Ectodermal cell (in vitro differentiated cells): ENCODE measurements at regions not wholly inside any gene's neighbourhood (a gene's known extent, or its start where the extent isn't known, plus 50 kb on each side); places are given as distances from the start of the nearest gene placed in this dataset.

Experiments used
- H3K27ac ChIP-seq: 2 replicates; pipeline ENCODE4 v1.7.0; 2013; ENCODE audit warnings: mild to moderate bottlenecking, low read depth, low read length; ENCODE audit not compliant: insufficient read depth, poor library complexity, severe bottlenecking
- H3K27me3 ChIP-seq: 2 replicates; pipeline ENCODE4 v1.7.0; 2013; ENCODE audit warnings: mild to moderate bottlenecking, low read length; ENCODE audit not compliant: insufficient read depth, control insufficient read depth, poor library complexity, severe bottlenecking
- H3K36me3 ChIP-seq: one replicate; pipeline ENCODE4 v1.7.0; 2013; ENCODE audit warnings: low read length; ENCODE audit not compliant: control insufficient read depth, insufficient read depth
- H3K4me1 ChIP-seq: one replicate; pipeline ENCODE4 v1.7.0; 2013; ENCODE audit warnings: low read length; ENCODE audit not compliant: control insufficient read depth, insufficient read depth
- H3K4me3 ChIP-seq: 2 replicates; pipeline ENCODE4 v1.7.0; 2013; ENCODE audit warnings: low read depth, low read length, control low read depth; ENCODE audit not compliant: insufficient read depth
- H3K9me3 ChIP-seq: 2 replicates; pipeline ENCODE4 v1.7.0; 2013; ENCODE audit warnings: mild to moderate bottlenecking, low read length, moderate library complexity; ENCODE audit not compliant: control insufficient read depth
- WGBS, 2 experiments: methylation state at CpG; one replicate each; pipeline ENCODE4 v1.1.7; 2013; ENCODE audit warnings: missing lambda C conversion rate in 2 of 2; 5-methylcytosine and 5-hydroxymethylcytosine counted together

DNA sequence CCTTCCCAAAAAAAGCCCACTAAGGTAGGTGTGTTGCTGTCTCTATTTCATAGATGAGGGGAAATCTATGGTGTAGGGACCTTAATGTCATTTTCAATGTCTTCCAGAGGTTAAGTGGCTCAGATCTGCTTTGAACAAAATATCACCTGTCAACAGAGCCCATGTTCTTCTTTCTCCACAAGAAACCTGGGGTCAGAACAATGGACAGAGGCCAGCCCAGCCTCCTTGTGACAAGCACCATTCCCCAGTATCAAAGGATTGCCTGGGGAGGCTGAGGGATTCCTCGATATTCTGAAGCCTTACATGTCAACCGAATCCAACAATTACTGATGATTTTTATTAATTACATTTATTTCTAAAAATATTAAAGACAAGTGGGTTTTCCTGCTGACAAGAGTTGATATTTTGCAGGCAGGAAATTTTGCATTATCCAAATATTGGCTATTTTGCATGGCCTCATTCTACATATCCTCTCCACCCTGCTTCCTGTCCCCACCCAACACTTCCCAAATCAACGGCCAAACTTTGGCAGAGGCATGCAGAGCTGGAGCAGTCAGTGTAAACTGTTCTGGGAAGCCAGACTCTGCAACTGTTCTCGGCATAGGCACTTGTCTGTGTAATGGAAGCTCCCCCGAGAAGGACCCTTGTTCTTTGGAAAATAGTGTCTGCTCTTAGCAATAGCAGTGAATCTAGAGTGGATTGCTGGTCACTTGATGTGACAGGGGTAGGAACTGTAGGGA, 281.5 kb downstream of the HS3ST3A1 start:
- Histone ChIP-seq H3K27me3 (no peaks in the 10 kb centered on the region), H3K4me1 (no peaks in the 10 kb centered on the region), H3K4me3 (no peak overlapping the region), H3K9me3 (no peaks in the 10 kb centered on the region), H3K36me3 (no peaks in the 10 kb centered on the region), H3K27ac (no peak overlapping the region)
- WGBS, 2 experiments = 91 to 95% methylated on average over 3 to 4 of the region's 5 CpGs

GRCh38 chr17:13316657-13317056, 285.1 kb downstream of the HS3ST3A1 start:
- no peaks in the 10 kb centered on the region for H3K9me3 ChIP-seq
- H3K36me3 ChIP-seq = no peaks in the 10 kb centered on the region
- no peaks in the 10 kb centered on the region for H3K27me3 ChIP-seq
- 96 to 100% methylated on average over 1 of the region's 1 CpG for WGBS, 2 experiments
- H3K27ac ChIP-seq = no peak overlapping the region
- H3K4me1 ChIP-seq = no peaks in the 10 kb centered on the region
- no peak overlapping the region for H3K4me3 ChIP-seq

DNA sequence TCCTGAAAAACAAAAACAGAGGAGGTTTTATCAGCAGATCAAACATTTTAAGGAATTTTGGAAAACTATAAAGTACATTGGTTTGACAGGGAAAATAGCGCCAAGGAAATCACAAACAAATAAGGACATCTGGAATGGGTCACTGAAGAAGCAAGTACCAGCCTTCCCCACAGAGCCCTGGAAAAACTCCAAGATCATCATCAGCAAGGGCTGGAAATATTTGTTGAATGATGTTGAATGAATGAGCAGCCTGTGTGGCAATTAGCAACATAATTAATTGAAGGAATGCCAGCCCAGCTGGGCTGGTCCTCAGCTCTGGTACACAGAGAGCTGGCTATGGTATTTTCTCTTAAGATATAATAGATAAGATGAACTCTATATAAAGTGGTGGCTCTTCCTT, 290.4 kb downstream of the HS3ST3A1 start:
- Histone ChIP-seq H3K36me3 (no peaks in the 10 kb centered on the region), H3K9me3 (no peaks in the 10 kb centered on the region), H3K27me3 (no peaks in the 10 kb centered on the region), H3K27ac (no peak overlapping the region), H3K4me3 (no peak overlapping the region), H3K4me1 (no peaks in the 10 kb centered on the region)
- 100% methylated on average over 1 of the region's 1 CpG for WGBS, 2 experiments

DNA sequence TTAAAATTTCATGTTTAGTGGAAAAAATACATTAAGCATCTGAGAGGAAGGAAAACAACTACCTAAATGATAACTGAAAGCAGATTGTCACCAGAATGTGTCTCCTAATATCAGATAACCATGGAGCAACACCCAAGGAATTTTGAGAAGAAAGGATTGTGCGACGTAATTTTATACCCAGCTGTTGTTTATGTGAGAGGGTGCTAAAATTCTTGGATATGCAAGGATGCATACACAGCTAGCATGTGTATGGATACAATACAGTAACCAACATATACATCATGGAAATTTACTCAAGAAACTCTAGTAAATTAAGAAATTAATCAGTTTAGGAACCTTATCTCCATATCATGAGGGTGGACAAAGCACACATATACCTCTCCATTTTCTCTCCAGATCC, 290.9 kb downstream of the HS3ST3A1 start:
- Histone ChIP-seq H3K4me3 (no peak overlapping the region), H3K27ac (no peak overlapping the region), H3K4me1 (no peaks in the 10 kb centered on the region), H3K36me3 (no peaks in the 10 kb centered on the region), H3K27me3 (no peaks in the 10 kb centered on the region), H3K9me3 (no peaks in the 10 kb centered on the region)
- 34 to 82% methylated on average over 2 of the region's 2 CpGs for WGBS, 2 experiments

GRCh38 chr17:13306310-13306962, 288.6 kb upstream of the ELAC2 start:
- no peak overlapping the region for H3K4me3 ChIP-seq
- no peaks in the 10 kb centered on the region for H3K36me3 ChIP-seq
- WGBS, 2 experiments = 67 to 82% methylated on average over 12 to 13 of the region's 13 CpGs
- H3K9me3 ChIP-seq = no peaks in the 10 kb centered on the region
- no peak overlapping the region for H3K27ac ChIP-seq
- H3K27me3 ChIP-seq = no peaks in the 10 kb centered on the region
- no peaks in the 10 kb centered on the region for H3K4me1 ChIP-seq

DNA sequence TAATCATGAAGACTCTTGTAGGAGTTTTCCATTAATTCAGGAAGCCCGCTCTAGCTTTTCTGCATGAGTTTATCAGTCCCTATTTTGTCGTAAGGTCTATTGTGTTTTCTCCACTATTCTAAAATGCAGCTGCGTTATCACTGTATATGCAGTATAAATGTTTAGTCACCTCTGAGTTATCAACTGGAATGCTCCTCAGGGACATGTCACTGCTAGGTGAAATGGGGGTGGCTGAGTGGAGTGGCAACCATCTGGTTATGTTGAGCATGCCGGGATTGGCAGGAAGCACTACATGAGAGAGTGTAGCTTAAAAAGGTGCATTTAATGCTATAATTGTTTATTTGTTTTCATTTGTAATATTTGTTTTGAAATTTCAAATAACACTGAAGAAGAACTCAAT, 285.2 kb upstream of the ELAC2 start:
- H3K27me3 ChIP-seq = no peaks in the 10 kb centered on the region
- H3K4me1 ChIP-seq = no peaks in the 10 kb centered on the region
- no peak overlapping the region for H3K4me3 ChIP-seq
- H3K9me3 ChIP-seq = no peaks in the 10 kb centered on the region
- no peaks in the 10 kb centered on the region for H3K36me3 ChIP-seq
- 93 to 99% methylated on average over 4 of the region's 4 CpGs for WGBS, 2 experiments
- no peak overlapping the region for H3K27ac ChIP-seq

DNA sequence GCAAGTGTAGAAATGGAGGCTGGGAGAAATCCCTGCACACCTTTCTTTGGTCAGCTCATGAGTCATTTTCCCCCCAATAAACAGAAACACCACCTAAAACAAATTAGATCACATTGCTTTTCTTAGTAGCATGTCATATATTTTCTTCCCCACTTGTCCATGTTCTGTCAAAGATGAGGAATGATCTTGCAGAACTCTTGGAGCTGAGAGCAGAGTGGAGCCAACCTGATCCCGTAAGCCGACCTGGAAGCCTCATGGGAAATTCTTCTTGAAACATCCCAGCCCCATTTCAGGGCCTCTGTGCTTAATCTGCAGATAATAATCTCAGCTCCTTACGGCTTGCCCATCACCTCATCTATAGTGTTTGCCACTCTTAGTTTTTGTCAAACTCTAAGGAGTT, 284.6 kb upstream of the ELAC2 start:
- Histone ChIP-seq H3K27me3 (no peaks in the 10 kb centered on the region), H3K9me3 (no peaks in the 10 kb centered on the region), H3K4me3 (no peak overlapping the region), H3K27ac (no peak overlapping the region), H3K4me1 (no peaks in the 10 kb centered on the region), H3K36me3 (no peaks in the 10 kb centered on the region)
- 90 to 97% methylated on average over 3 of the region's 3 CpGs for WGBS, 2 experiments

DNA sequence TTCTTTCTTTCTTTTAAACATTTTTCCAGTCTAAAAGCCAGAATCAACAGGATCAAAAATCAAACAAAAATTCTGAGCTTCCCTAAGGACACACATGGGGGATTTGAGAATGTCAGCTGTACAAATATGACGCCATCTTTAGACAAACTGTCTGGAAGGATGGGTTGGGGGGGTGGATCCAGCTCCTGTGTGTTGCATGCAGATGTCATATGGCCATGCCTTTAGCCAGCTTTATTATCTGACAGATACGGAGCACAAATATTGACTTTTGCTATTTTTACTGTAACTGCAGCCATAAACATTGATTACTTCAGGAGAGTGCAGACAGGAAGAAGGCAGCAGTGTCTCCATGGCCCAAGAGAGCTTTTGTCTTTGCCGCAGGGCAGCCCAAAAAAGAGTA, 279.4 kb upstream of the ELAC2 start:
- no peaks in the 10 kb centered on the region for H3K4me1 ChIP-seq
- WGBS, 2 experiments = 92 to 96% methylated on average over 3 of the region's 3 CpGs
- H3K27ac ChIP-seq = no peak overlapping the region
- H3K27me3 ChIP-seq = no peaks in the 10 kb centered on the region
- H3K4me3 ChIP-seq = no peak overlapping the region
- H3K9me3 ChIP-seq = no peaks in the 10 kb centered on the region
- H3K36me3 ChIP-seq = no peaks in the 10 kb centered on the region

GRCh38 chr17:13293421-13293820, 275.6 kb upstream of the ELAC2 start:
- Histone ChIP-seq H3K4me1 (no peaks in the 10 kb centered on the region), H3K27ac (no peak overlapping the region), H3K27me3 (no peaks in the 10 kb centered on the region), H3K9me3 (no peaks in the 10 kb centered on the region), H3K36me3 (no peaks in the 10 kb centered on the region), H3K4me3 (no peak overlapping the region)

- no peaks in the 10 kb centered on the region for H3K4me1 ChIP-seq
- H3K27me3 ChIP-seq = no peaks in the 10 kb centered on the region
These were observed 274.5 kb upstream of the ELAC2 start for GRCh38 chr17:13292291-13292690.

More at GRCh38 chr17:13292291-13292690, 274.5 kb upstream of the ELAC2 start:
- Histone ChIP-seq H3K9me3 (no peaks in the 10 kb centered on the region), H3K27ac (no peak overlapping the region), H3K36me3 (no peaks in the 10 kb centered on the region), H3K4me3 (no peak overlapping the region)
- 94 to 98% methylated on average over 10 of the region's 10 CpGs for WGBS, 2 experiments
